ES-I3 (cell line): ENCODE measurements at regions not wholly inside any gene's neighbourhood (a gene's known extent, or its start where the extent isn't known, plus 50 kb on each side); places are given as distances from the start of the nearest gene placed in this dataset.
"Not testable (repeated sequence)": the region's sequence is repeated elsewhere in the genome, so short reads cannot be mapped to it uniquely, and the experiment has no call there.

ENCODE experiments used
- H3K36me3 ChIP-seq: 2 replicates; pipeline ENCODE4 v1.6.1; 2013; ENCODE audit warnings: mild to moderate bottlenecking, low read length, control low read depth, moderate library complexity; ENCODE audit not compliant: insufficient read depth
- H3K4me1 ChIP-seq: 2 replicates; pipeline ENCODE4 v1.6.1; 2013; ENCODE audit warnings: mild to moderate bottlenecking, control low read depth, low read length; ENCODE audit not compliant: insufficient read depth
- H3K9ac ChIP-seq: 2 replicates; pipeline ENCODE4 v1.6.1; 2013; ENCODE audit warnings: low read depth, mild to moderate bottlenecking, low read length, moderate library complexity
- H3K9me3 ChIP-seq: 2 replicates; pipeline ENCODE4 v1.6.1; 2013; ENCODE audit warnings: mild to moderate bottlenecking, low read length, moderate library complexity; ENCODE audit not compliant: control insufficient read depth, insufficient read depth

DNA sequence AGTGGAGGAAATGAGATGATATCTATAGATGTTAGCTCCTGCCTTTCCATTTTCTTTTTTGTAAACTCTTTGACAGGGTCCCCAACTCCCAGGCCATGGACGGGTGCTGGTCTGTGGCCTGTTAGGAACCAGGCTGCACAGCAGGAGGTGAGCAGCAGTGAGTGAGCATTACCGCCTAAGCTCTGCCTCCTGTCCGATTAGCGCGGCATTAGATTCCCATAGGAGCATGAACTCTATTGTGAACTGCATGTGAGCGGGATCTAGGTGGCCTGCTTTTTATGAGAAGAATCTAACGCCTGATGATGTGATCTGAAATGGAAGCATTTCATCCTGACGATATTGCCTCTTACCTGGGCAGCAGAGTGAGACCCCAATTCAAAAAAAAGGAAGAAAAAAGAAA lies 56.8 kb upstream of the CHD2 start:
- Histone ChIP-seq H3K9ac (no peak overlapping the region), H3K9me3 (no peaks in the 10 kb centered on the region), H3K4me1 (peaks cover 4% of the 10 kb centered on the region; the same call in 1 of the 2 replicates), H3K36me3 (no peaks in the 10 kb centered on the region)

- no peaks in the 10 kb centered on the region for H3K36me3 ChIP-seq
- peaks cover 4% of the 10 kb centered on the region; the same call in 1 of the 2 replicates for H3K4me1 ChIP-seq
- H3K9ac ChIP-seq: no peak overlapping the region
- no peaks in the 10 kb centered on the region for H3K9me3 ChIP-seq
Observed at GRCh38 chr15:92843814-92844213, 56.3 kb upstream of the CHD2 start.

- Histone ChIP-seq H3K9ac (no peak overlapping the region), H3K36me3 (no peaks in the 10 kb centered on the region), H3K4me1 (peaks cover under 1% of the 10 kb centered on the region; the same call in 1 of the 2 replicates), H3K9me3 (no peaks in the 10 kb centered on the region; the same call in 1 of the 2 replicates)
Observed at GRCh38 chr15:92845126-92845508, 55.0 kb upstream of the CHD2 start.

- no peaks in the 10 kb centered on the region for H3K36me3 ChIP-seq
- no peak overlapping the region for H3K9ac ChIP-seq
- H3K4me1 ChIP-seq: no peaks in the 10 kb centered on the region; the same call in 1 of the 2 replicates
- no peaks in the 10 kb centered on the region; the same call in 1 of the 2 replicates for H3K9me3 ChIP-seq
Observed at GRCh38 chr15:92846741-92847140, 53.4 kb upstream of the CHD2 start.

DNA sequence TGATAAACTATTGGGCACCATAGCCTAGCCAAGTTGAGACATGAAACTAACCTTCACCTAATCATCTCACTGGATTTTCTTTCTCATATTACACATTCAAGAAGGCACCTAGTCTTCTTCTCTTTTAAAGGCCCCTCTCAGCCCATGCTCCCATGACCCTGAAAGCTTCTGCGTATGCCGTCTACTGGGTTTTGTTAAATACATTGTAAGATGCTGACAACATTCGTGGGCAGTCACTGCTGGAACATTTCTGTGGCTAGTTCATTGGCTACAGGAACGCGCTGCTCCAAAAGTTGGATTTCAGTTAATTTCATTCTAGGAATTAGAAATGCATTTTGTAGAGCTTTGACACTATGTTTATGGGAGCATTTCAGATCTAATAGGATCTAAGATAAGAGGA lies 52.3 kb upstream of the CHD2 start:
- Histone ChIP-seq H3K9ac (no peak overlapping the region), H3K36me3 (no peaks in the 10 kb centered on the region), H3K9me3 (no peaks in the 10 kb centered on the region; the same call in 1 of the 2 replicates), H3K4me1 (no peaks in the 10 kb centered on the region; the same call in 1 of the 2 replicates)

- no peaks in the 10 kb centered on the region; the same call in 1 of the 2 replicates for H3K9me3 ChIP-seq
- H3K36me3 ChIP-seq: no peaks in the 10 kb centered on the region
- no peak overlapping the region for H3K9ac ChIP-seq
- no peaks in the 10 kb centered on the region; the same call in 1 of the 2 replicates for H3K4me1 ChIP-seq
Observed at GRCh38 chr15:92848464-92848851, 51.7 kb upstream of the CHD2 start.

DNA sequence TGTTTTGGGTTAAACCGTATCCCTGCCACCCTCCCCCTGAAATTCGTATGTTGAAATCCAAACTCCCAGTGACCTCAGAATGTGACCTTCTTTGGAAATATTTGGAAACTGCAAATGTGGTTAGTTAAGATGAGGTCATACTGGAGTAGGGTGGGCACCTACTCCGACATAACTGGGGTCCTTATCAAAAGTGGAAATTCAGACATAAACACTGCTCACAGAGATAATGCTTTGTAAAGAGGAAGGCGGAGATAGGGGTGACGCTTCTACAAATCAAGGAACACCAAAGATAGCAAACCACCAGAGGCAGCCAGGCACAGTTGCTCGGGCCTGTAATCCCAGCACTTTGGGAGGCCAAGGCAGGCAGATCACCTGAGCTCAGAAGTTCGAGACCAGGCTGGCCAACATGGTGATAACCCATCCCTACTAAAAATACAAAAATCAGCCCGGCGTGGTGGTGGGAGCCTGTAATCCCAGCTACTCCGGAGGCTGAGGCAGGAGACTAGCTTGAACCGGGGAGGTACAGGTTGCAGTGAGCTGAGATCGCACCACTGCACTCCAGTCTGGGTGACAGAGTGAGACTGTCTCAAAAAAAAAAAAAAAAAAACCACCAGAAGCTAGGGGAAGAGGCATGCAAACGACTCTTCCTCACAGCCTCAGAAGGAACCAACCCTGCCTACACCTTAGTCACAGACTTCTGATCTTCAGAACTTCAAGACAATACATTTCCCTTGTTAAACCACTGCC lies 51.1 kb upstream of the CHD2 start:
- H3K36me3 ChIP-seq: no peaks in the 10 kb centered on the region
- H3K4me1 ChIP-seq: no peaks in the 10 kb centered on the region; the same call in 1 of the 2 replicates
- H3K9me3 ChIP-seq: no peaks in the 10 kb centered on the region; the same call in 1 of the 2 replicates
- H3K9ac ChIP-seq: no peak overlapping the region

- not testable (repeated sequence) for H3K9me3 ChIP-seq, H3K9ac ChIP-seq, H3K4me1 ChIP-seq, H3K36me3 ChIP-seq
Observed at GRCh38 chr15:92850218-92850617, 49.9 kb upstream of the CHD2 start.
